ENCODE measurements at regions not wholly inside any gene's neighbourhood (a gene's known extent, or its start where the extent isn't known, plus 50 kb on each side); places are given as distances from the start of the nearest gene placed in this dataset.

DNA sequence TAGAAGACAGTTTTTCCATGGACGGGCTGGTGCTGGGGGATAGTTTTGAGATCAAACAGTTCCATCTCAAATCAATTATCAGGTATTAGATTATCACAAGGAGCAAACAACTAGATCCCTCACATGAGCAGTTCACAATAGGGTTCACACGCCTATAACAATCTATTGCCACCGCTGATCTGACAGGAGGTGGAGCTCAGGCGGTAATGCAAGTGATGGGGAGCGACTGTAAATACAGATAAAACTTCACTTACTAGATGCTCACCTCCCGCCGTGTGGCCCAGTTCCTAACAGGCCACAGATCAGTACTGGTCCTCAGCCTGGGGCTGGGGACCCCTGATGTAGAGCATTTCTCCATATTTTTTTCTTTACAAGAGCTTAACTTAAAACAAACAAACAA is 203.6 kb downstream of the CDH7 start:
- BruUV-seq (replicated peaks), result no TSS peak
- no peak overlapping the region for H3K9ac ChIP-seq (ENCODE audit: control insufficient read depth, insufficient read depth, low read length)
- ChIA-PET RAD21 (ENCODE audit: unreplicated experiment) (no interaction called here), SMC1A (ENCODE audit: uncharacterized antibody, unreplicated experiment) (interaction anchor here (0.9 to 1.2 kb wide), 2 partner anchors 9 to 264 kb away, joined by 3 read pairs; no protein-coding TSS in a partner anchor), CTCF (no interaction called here), POLR2A (no interaction called here)
- FAIRE-seq (no peak), DNase-seq (ENCODE audit: low read depth, low spot score) (no peak), ATAC-seq (no peak)
- intact Hi-C loops (cut with micrococcal nuclease; ENCODE audit: unreplicated experiment), result no loop called here
- H3K9me3 ChIP-seq (replicated peaks; ENCODE audit: control insufficient read depth, insufficient read depth, low read length), result no peaks in the 10 kb centered on the region
- in situ Hi-C loops (cut with MboI), result no loop called here
- H3K27ac ChIP-seq (ENCODE audit: control insufficient read depth, insufficient read depth), result no peak overlapping the region
- TF ChIP-seq IKZF2 (IDR thresholded peaks at IDR 0.05), result no peak
- TF ChIP-seq YY1 (IDR thresholded peaks at IDR 0.05; ENCODE audit: low read depth, low read length), result no peak
- TF ChIP-seq SMAD5 (IDR thresholded peaks at IDR 0.05; ENCODE audit: low read depth), result no peak
- TF ChIP-seq HDAC2 (IDR thresholded peaks at IDR 0.05), result no peak
- no peak for TF ChIP-seq CBX3 (IDR thresholded peaks at IDR 0.05; ENCODE audit: borderline replicate concordance, low read depth)
- TF ChIP-seq NFIC (IDR thresholded peaks at IDR 0.05; ENCODE audit: low read depth, low read length), result no peak
- TF ChIP-seq DPF2 (IDR thresholded peaks at IDR 0.05), result no peak
- TF ChIP-seq SIX5 (IDR thresholded peaks at IDR 0.05; ENCODE audit: low read depth, low read length, severe bottlenecking), result no peak
- TF ChIP-seq IRF3 (IDR thresholded peaks at IDR 0.05), result no peak
- TF ChIP-seq ZNF622 (IDR thresholded peaks at IDR 0.05), result no peak
- TF ChIP-seq, protein P1, sequence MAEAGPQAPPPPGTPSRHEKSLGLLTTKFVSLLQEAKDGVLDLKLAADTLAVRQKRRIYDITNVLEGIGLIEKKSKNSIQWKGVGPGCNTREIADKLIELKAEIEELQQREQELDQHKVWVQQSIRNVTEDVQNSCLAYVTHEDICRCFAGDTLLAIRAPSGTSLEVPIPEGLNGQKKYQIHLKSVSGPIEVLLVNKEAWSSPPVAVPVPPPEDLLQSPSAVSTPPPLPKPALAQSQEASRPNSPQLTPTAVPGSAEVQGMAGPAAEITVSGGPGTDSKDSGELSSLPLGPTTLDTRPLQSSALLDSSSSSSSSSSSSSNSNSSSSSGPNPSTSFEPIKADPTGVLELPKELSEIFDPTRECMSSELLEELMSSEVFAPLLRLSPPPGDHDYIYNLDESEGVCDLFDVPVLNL (IDR thresholded peaks at IDR 0.05; ENCODE audit: low read depth, low read length), result no peak
- no peak for TF ChIP-seq RCOR1 (conservative IDR thresholded peaks at IDR 0.05; ENCODE audit: low read depth, low read length)
- TF ChIP-seq POU2F2 (IDR thresholded peaks at IDR 0.05; ENCODE audit: borderline replicate concordance, low read depth, low read length), result no peak
- no peak for TF ChIP-seq SPI1 (IDR thresholded peaks at IDR 0.05; ENCODE audit: borderline replicate concordance, insufficient read depth, low read depth, low read length)
- no peak overlapping the region for H2AFZ ChIP-seq (ENCODE audit: control insufficient read depth, low read depth, low read length)
- no peak overlapping the region for H3K4me2 ChIP-seq (ENCODE audit: control insufficient read depth, insufficient read depth)
- no peaks in the 10 kb centered on the region for H3K36me3 ChIP-seq (ENCODE audit: control insufficient read depth in 2 of 2, insufficient read depth in 2 of 2, low read length in 1 of 2)
- no peaks in the 10 kb centered on the region for H3K79me2 ChIP-seq (ENCODE audit: control insufficient read depth, insufficient read depth, low read length)
- H3K4me3 ChIP-seq, result no peak overlapping the region
- no peaks in the 10 kb centered on the region for H3K4me1 ChIP-seq (ENCODE audit: control insufficient read depth, insufficient read depth, low read length)
- no peaks in the 10 kb centered on the region for H4K20me1 ChIP-seq (ENCODE audit: control insufficient read depth, insufficient read depth)
- WGBS (ENCODE audit: insufficient coverage, insufficient replicate concordance, low lambda C conversion rate, missing lambda C conversion rate), result 59% methylated on average over 7 of the region's 7 CpGs
- no peaks in the 10 kb centered on the region for H3K27me3 ChIP-seq (replicated peaks in 1 of 2; ENCODE audit: control insufficient read depth in 2 of 2, insufficient read depth in 2 of 2, low read length in 1 of 2)
